WERI-Rb-1 (cell line): ENCODE measurements at regions not wholly inside any gene's neighbourhood (a gene's known extent, or its start where the extent isn't known, plus 50 kb on each side); places are given as distances from the start of the nearest gene placed in this dataset.

ENCODE experiments used
- DNase-seq: peaks from one replicate; pipeline ENCODE4 v3.0.0-alpha.2; 2020
- H3K27ac ChIP-seq: fragments of 250-450 bp; sonication (Bioruptor Pico); 2 replicates; pipeline ENCODE4 v1.5.1; 2020; ENCODE audit warnings: mild to moderate bottlenecking, moderate library complexity
- H3K27me3 ChIP-seq: fragments of 250-450 bp; sonication (Bioruptor Pico); 2 replicates; pipeline ENCODE4 v1.5.1; 2021; ENCODE audit warnings: mild to moderate bottlenecking, low read depth, moderate library complexity; ENCODE audit not compliant: insufficient read depth, severe bottlenecking
- H3K36me3 ChIP-seq: fragments of 250-450 bp; sonication (Bioruptor Pico); 2 replicates; pipeline ENCODE4 v1.5.1; 2020; ENCODE audit warnings: mild to moderate bottlenecking, moderate library complexity
- H3K4me3 ChIP-seq: 2 replicates; pipeline ENCODE4 v1.5.1; 2011; ENCODE audit warnings: low read depth, mild to moderate bottlenecking, control low read depth, low read length
- H3K9me3 ChIP-seq: fragments of 250-450 bp; sonication (Bioruptor Pico); 2 replicates; pipeline ENCODE4 v1.5.1; 2021; ENCODE audit warnings: mild to moderate bottlenecking, moderate library complexity; ENCODE audit not compliant: severe bottlenecking
- TF ChIP-seq, protein P1 (sequence below): IDR thresholded peaks from 2 replicates; pipeline ENCODE4 v1.5.1; 2011; ENCODE audit warnings: low read depth, mild to moderate bottlenecking, control low read depth, inconsistent platforms, low read length

DNA sequence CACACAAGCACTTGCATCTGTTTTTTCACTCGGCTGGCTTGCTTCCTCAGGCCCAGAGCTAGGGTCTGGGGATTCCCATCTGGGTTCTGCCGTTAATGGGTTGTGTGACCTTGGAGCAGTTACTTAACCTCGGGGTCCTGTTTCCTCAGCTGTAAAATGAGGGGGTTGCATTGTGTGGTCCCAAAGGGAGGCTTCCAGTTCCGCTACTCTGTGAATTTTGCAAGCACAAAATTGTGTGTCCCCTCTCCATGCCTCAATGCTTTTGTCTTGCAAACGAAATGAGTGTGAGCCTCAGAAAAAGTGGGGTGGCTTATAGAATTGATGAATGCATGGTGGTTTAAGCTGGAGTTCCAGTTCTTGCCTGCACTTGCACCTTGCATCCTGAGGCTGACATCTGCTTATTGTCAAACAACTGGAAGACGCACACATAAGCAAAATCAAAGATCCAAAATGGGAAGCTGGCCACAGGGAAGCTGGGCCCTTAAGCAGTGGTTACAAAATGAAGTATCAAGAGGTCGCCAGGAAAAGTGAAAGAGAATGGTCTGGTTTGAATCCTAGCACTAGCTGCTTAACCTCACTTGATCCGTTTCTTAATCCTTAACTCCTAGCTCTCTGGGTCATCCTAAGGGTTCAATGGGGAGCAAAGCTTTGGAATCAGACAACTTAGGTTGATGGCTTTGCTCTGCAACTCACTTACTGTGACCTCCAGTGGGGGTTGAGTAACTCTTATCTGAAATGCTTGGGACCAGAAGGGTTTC, 490.6 kb downstream of the DHX35 start:
- Histone ChIP-seq H3K4me3 (no peak overlapping the region), H3K27ac (no peak overlapping the region), H3K9me3 (no peaks in the 10 kb centered on the region), H3K36me3 (no peaks in the 10 kb centered on the region), H3K27me3 (peaks cover 24% of the 10 kb centered on the region)
- TF ChIP-seq, protein P1, sequence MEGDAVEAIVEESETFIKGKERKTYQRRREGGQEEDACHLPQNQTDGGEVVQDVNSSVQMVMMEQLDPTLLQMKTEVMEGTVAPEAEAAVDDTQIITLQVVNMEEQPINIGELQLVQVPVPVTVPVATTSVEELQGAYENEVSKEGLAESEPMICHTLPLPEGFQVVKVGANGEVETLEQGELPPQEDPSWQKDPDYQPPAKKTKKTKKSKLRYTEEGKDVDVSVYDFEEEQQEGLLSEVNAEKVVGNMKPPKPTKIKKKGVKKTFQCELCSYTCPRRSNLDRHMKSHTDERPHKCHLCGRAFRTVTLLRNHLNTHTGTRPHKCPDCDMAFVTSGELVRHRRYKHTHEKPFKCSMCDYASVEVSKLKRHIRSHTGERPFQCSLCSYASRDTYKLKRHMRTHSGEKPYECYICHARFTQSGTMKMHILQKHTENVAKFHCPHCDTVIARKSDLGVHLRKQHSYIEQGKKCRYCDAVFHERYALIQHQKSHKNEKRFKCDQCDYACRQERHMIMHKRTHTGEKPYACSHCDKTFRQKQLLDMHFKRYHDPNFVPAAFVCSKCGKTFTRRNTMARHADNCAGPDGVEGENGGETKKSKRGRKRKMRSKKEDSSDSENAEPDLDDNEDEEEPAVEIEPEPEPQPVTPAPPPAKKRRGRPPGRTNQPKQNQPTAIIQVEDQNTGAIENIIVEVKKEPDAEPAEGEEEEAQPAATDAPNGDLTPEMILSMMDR = no peak
- DNase-seq = no peak

DNA sequence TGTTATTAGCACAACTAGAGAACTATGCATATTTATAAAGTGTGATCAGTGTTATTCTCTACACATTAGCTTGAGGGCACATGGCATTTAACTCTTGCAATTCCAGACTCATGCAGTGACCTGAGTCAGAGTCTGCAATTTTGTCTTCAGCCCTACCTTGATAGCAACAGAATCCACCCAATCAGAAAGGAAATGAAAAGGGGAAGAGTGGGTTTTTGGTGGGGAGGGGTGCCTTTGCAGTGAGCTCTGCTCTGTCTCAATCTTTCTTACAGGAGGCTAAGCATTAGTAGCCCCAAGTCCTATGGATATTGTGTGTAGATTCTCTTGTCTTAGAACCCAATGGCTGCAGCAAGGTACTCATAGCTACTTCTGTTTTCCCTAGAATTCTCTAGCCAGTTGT, 489.2 kb downstream of the DHX35 start:
- Histone ChIP-seq H3K36me3 (no peaks in the 10 kb centered on the region), H3K4me3 (no peak overlapping the region), H3K9me3 (no peaks in the 10 kb centered on the region), H3K27me3 (peaks cover 31% of the 10 kb centered on the region), H3K27ac (no peak overlapping the region)
- TF ChIP-seq, protein P1 = no peak
- no peak for DNase-seq

DNA sequence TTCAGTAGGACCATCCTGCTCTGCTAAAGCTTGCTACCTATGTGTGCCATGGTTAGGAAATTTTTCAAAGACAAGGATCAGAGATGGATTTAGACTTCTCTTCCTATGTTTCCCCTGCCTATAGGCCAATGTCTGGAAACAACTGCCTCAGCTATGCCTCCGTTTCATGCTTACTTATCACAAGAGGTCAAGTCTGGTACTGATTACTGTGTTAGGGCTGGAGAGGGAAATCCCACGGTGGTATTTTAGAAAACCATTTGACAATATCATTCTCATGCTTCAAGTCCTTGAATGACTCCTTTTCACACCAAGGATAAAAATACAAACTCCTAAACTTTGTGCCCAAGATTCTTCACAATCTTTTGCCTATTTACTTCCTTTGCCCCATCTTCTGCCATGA, 484.3 kb downstream of the DHX35 start:
- H3K27ac ChIP-seq = no peak overlapping the region
- TF ChIP-seq, protein P1 = no peak
- no peaks in the 10 kb centered on the region for H3K36me3 ChIP-seq
- no peaks in the 10 kb centered on the region for H3K9me3 ChIP-seq
- peaks cover 22% of the 10 kb centered on the region for H3K27me3 ChIP-seq
- H3K4me3 ChIP-seq = no peak overlapping the region
- no peak for DNase-seq

DNA sequence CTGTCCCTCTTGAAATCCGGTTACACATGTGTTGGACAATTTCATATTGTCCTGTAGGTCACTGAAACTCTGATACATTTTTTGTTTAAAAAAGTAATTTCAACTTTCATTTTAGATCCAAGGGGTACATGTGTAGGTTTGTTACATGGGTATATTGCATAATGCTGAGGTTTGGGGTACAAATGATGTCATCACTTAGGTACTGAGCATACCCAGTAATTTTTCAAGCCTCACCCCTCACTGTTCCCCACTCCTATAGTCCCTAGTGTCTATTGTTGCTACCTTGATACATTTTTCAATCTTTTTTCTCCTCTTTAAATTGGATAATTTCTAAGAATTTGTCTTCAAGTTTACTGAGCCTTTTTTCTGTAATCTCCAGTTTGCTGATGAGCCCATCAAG, 483.0 kb downstream of the DHX35 start:
- Histone ChIP-seq H3K9me3 (no peaks in the 10 kb centered on the region), H3K27ac (no peak overlapping the region), H3K27me3 (peaks cover 27% of the 10 kb centered on the region), H3K36me3 (no peaks in the 10 kb centered on the region), H3K4me3 (no peak overlapping the region)
- TF ChIP-seq, protein P1 = no peak
- DNase-seq = no peak

DNA sequence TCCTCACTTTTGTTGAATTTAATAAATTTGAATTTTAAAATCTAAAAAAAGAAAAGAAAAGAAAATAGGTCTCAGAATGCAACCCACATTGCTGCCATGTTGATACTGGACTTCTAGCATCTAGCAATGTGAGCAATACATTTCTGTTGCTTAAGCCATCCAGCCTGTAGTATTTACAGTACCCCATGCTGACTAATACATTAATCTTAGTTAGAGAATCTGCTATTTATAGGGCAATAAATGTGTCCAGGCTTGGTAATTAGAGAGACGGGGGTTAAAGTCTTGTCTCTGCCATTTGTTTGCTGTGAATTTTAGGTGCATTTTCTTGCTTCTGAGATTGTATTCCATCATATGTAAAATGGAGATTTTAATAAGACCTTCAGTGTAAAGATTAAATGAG, 471.3 kb downstream of the DHX35 start:
- no peaks in the 10 kb centered on the region for H3K36me3 ChIP-seq
- DNase-seq = no peak
- H3K9me3 ChIP-seq = no peaks in the 10 kb centered on the region
- no peak overlapping the region for H3K4me3 ChIP-seq
- H3K27me3 ChIP-seq = peaks cover 7% of the 10 kb centered on the region
- TF ChIP-seq, protein P1 = no peak
- no peak overlapping the region for H3K27ac ChIP-seq
